AG04450 (cell line): ENCODE measurements at regions not wholly inside any gene's neighbourhood (a gene's known extent, or its start where the extent isn't known, plus 50 kb on each side); places are given as distances from the start of the nearest gene placed in this dataset.

ENCODE experiments used
- CTCF ChIA-PET: fragments of 300-600, 350-600 bp; formaldehyde crosslinking; extraction: SDS; loops from one replicate; lab custom pipeline; 2022; ENCODE audit warnings: antibody characterized with exemption, inconsistent platforms; lab: Charles Lee
- POLR2A ChIA-PET: fragments of 350-600 bp; formaldehyde crosslinking; extraction: SDS; loops from one replicate; lab custom pipeline; 2021; ENCODE audit warnings: antibody characterized with exemption, inconsistent platforms; lab: Yijun Ruan, JAX
- DNase-seq: peaks from one replicate; pipeline ENCODE4 v3.0.0-alpha.2; 2011; ENCODE audit warnings: low read depth, low spot score
- H3K27ac ChIP-seq: one replicate; pipeline ENCODE4 v1.5.1; 2012; ENCODE audit warnings: low read depth, low read length, control low read depth
- H3K27me3 ChIP-seq: one replicate; pipeline ENCODE4 v1.6.0; 2012; ENCODE audit warnings: low read length; ENCODE audit not compliant: control insufficient read depth, insufficient read depth
- H3K4me3 ChIP-seq: 2 replicates; pipeline ENCODE4 v1.5.1; 2011; ENCODE audit warnings: mild to moderate bottlenecking, low read depth, low read length, control low read depth
- H3K9me3 ChIP-seq: 2 replicates; pipeline ENCODE4 v1.5.1; 2012; ENCODE audit warnings: low read length; ENCODE audit not compliant: control insufficient read depth, insufficient read depth
- CTCF ChIP-seq: IDR thresholded peaks from 2 replicates; pipeline ENCODE4 v1.5.1; 2011; ENCODE audit warnings: low read depth, low read length, control low read depth, inconsistent platforms

- ChIA-PET CTCF (no interaction called here), POLR2A (no interaction called here)
- no peak for TF ChIP-seq CTCF
- H3K4me3 ChIP-seq: no peak overlapping the region
- H3K27ac ChIP-seq: no peak overlapping the region
- no peak for DNase-seq
- H3K27me3 ChIP-seq: no peaks in the 10 kb centered on the region
- peaks cover 20% of the 10 kb centered on the region for H3K9me3 ChIP-seq
These were observed 527.6 kb downstream of the TMEM114 start for GRCh38 chr16:8062677-8063076.

DNA sequence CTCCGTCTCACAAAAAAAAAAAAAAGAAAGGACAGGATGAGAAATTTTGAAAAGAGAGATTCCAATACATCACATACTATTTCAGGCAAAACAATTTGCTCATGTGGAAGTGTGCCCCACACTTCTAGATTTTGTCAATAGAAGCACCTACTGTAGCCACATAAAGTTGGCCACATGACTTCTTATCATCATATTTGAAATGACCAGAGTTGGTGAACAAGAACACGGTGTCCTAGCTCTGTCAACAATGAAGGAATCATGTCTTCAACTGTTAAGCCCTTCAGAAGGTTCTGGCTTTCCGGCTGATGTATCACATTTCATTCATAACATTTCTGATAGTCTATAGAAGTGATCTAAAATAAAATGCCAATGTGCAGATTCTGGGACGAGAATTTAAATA, 534.5 kb downstream of the TMEM114 start:
- H3K4me3 ChIP-seq: no peak overlapping the region
- TF ChIP-seq CTCF: no peak
- ChIA-PET POLR2A (no interaction called here), CTCF (no interaction called here)
- peaks cover 7% of the 10 kb centered on the region; the same call in 1 of the 2 replicates for H3K9me3 ChIP-seq
- no peaks in the 10 kb centered on the region for H3K27me3 ChIP-seq
- H3K27ac ChIP-seq: no peak overlapping the region
- no peak for DNase-seq

GRCh38 chr16:8053437-8053836, 536.9 kb downstream of the TMEM114 start:
- ChIA-PET CTCF (no interaction called here), POLR2A (no interaction called here)
- DNase-seq: no peak
- Histone ChIP-seq H3K27ac (no peak overlapping the region), H3K4me3 (no peak overlapping the region), H3K9me3 (peaks cover 7% of the 10 kb centered on the region; the same call in 1 of the 2 replicates), H3K27me3 (no peaks in the 10 kb centered on the region)
- TF ChIP-seq CTCF: no peak

DNA sequence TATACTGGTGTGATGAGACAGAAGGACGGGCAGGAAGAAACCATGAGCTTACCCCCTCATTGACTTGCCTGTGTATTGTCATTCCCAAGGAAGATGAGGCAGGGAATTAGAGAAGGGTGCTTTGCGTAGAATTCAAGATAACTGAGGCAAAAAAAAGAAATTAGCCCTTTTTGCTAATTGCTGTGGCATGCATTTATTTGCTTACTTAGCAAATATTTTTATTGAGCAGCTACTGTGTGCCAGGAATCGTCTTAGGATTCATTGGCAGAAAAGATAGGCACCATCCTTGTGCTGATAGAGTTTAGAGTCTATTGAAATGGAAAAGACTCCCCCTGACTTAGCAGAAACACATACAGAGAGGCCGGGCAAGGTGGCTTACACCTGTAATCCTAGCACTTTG, 541.9 kb downstream of the TMEM114 start:
- POLR2A ChIA-PET: no interaction called here
- Histone ChIP-seq H3K27me3 (no peaks in the 10 kb centered on the region), H3K9me3 (peaks cover 27% of the 10 kb centered on the region), H3K27ac (no peak overlapping the region), H3K4me3 (no peak overlapping the region)
- TF ChIP-seq CTCF: no peak
- no peak for DNase-seq
- CTCF ChIA-PET: no interaction called here

- no peaks in the 10 kb centered on the region for H3K27me3 ChIP-seq
- DNase-seq: no peak
- no peak overlapping the region for H3K4me3 ChIP-seq
- H3K27ac ChIP-seq: no peak overlapping the region
- POLR2A ChIA-PET: no interaction called here
- CTCF ChIA-PET: no interaction called here
- H3K9me3 ChIP-seq: peaks cover 29% of the 10 kb centered on the region
- TF ChIP-seq CTCF: no peak
These were observed 542.6 kb downstream of the TMEM114 start for GRCh38 chr16:8047736-8048135.
